GM23248 (cell line): ENCODE measurements at regions not wholly inside any gene's neighbourhood (a gene's known extent, or its start where the extent isn't known, plus 50 kb on each side); places are given as distances from the start of the nearest gene placed in this dataset.

Source experiments
- DNase-seq: peaks from one replicate; pipeline ENCODE4 v3.0.0-alpha.2; 2015
- H2AFZ ChIP-seq: fragments of 200-600 bp; sonication (generic); 2 replicates; pipeline ENCODE4 v1.6.1; 2016; ENCODE audit warnings: antibody characterized with exemption
- H3F3A ChIP-seq: fragments of 200-600 bp; sonication (generic); 2 replicates; pipeline ENCODE4 v1.6.1; 2016; ENCODE audit warnings: mild to moderate bottlenecking, antibody characterized with exemption, mixed run types; ENCODE audit not compliant: insufficient read depth
- H3K27ac ChIP-seq: fragments of 200-600 bp; sonication (generic); 2 replicates; pipeline ENCODE4 v1.5.1; 2016; ENCODE audit warnings: mild to moderate bottlenecking
- H3K27me3 ChIP-seq: fragments of 200-600 bp; sonication (generic); replicated peaks from 2 replicates; pipeline ENCODE4 v1.6.1; 2016; ENCODE audit warnings: mild to moderate bottlenecking; ENCODE audit not compliant: insufficient read depth
- H3K36me3 ChIP-seq: fragments of 200-600 bp; sonication (generic); 2 replicates; pipeline ENCODE4 v1.6.1; 2016; ENCODE audit warnings: low read depth, mild to moderate bottlenecking
- H3K4me1 ChIP-seq: fragments of 200-600 bp; sonication (generic); 2 replicates; pipeline ENCODE4 v1.6.1; 2016; ENCODE audit warnings: mild to moderate bottlenecking; ENCODE audit not compliant: insufficient read depth
- H3K4me2 ChIP-seq: fragments of 200-600 bp; sonication (generic); one replicate; pipeline ENCODE4 v1.6.1; 2016; ENCODE audit warnings: mild to moderate bottlenecking; ENCODE audit not compliant: unreplicated experiment
- H3K4me3 ChIP-seq: fragments of 200-600 bp; sonication (generic); 2 replicates; pipeline ENCODE4 v1.5.1; 2016; ENCODE audit warnings: mild to moderate bottlenecking
- H3K79me2 ChIP-seq: fragments of 200-600 bp; sonication (generic); 2 replicates; pipeline ENCODE4 v1.6.1; 2016; ENCODE audit warnings: mild to moderate bottlenecking; ENCODE audit not compliant: insufficient read depth
- H3K9ac ChIP-seq: fragments of 200-600 bp; sonication (generic); 2 replicates; pipeline ENCODE4 v1.6.1; 2016; ENCODE audit warnings: mild to moderate bottlenecking
- H3K9me2 ChIP-seq: fragments of 200-600 bp; sonication (generic); 2 replicates; pipeline ENCODE4 v1.6.1; 2016; ENCODE audit warnings: mixed run types, mild to moderate bottlenecking, moderate library complexity; ENCODE audit not compliant: insufficient read depth
- H3K9me3 ChIP-seq: fragments of 200-600 bp; sonication (generic); one replicate; pipeline ENCODE4 v1.6.1; 2017; ENCODE audit warnings: low read depth
- H4K20me1 ChIP-seq: fragments of 200-600 bp; sonication (generic); 2 replicates; pipeline ENCODE4 v1.6.0; 2016; ENCODE audit not compliant: insufficient read depth
- EZH2 ChIP-seq: fragments of 200-600 bp; sonication (generic); IDR thresholded peaks from 2 replicates; pipeline ENCODE4 v1.6.1; 2018; ENCODE audit warnings: antibody characterized with exemption, mild to moderate bottlenecking; ENCODE audit not compliant: insufficient read depth, poor library complexity, severe bottlenecking
- EZH2phosphoT487 ChIP-seq: fragments of 200-600 bp; sonication (generic); IDR thresholded peaks from 2 replicates; pipeline ENCODE4 v1.6.1; 2018; ENCODE audit warnings: antibody characterized with exemption, moderate library complexity, mild to moderate bottlenecking, low read depth; ENCODE audit not compliant: insufficient read depth
- WGBS, 2 experiments: methylation state at CpG; one replicate each; pipeline ENCODE4 v1.1.6; 2015 to 2017; ENCODE audit warnings: low lambda C conversion rate in 2 of 2, low coverage in 1 of 2; ENCODE audit errors: missing lambda C conversion rate in 2 of 2; 5-methylcytosine and 5-hydroxymethylcytosine counted together
- in situ Hi-C: fragments of 300-500 bp; cut with MboI; formaldehyde crosslinking; loops from 2 replicates; pipeline ENCODE4 v1.15.0; 2020

DNA sequence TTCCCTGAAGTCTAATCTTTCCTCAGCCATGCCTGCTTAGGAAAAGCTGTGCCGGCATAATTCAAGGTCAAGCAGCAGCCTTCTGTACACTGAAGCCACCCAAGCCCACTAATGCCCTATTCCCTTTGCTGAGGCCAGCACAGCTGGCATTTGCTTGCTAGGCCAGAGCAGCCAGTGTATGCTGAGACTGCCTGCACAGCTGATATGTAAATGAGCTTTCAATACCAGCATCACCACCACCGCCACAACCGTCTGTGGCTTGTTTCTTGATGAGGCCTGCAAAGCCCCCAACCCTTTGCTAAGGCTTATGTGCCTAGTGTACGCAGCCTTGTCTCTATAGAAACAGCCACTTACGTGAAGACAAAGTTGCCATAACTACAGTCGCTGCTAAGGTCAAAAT lies 56.3 kb upstream of the TNRC6B start:
- Histone ChIP-seq H3K9me2 (no peaks in the 10 kb centered on the region), H2AFZ (no peak overlapping the region), H3K36me3 (no peaks in the 10 kb centered on the region), H3K9ac (no peak overlapping the region), H3K4me2 (no peak overlapping the region), H3K79me2 (no peaks in the 10 kb centered on the region), H3K4me1 (no peaks in the 10 kb centered on the region), H3K9me3 (no peaks in the 10 kb centered on the region), H3K27ac (no peak overlapping the region), H3K4me3 (no peak overlapping the region), H4K20me1 (no peaks in the 10 kb centered on the region), H3F3A (no peaks in the 10 kb centered on the region), H3K27me3 (no peaks in the 10 kb centered on the region)
- TF ChIP-seq EZH2phosphoT487 (no peak), EZH2 (no peak)
- WGBS, 2 experiments, result 93 to 96% methylated on average over 6 of the region's 6 CpGs
- DNase-seq, result no peak
- in situ Hi-C loops, result no loop called here

DNA sequence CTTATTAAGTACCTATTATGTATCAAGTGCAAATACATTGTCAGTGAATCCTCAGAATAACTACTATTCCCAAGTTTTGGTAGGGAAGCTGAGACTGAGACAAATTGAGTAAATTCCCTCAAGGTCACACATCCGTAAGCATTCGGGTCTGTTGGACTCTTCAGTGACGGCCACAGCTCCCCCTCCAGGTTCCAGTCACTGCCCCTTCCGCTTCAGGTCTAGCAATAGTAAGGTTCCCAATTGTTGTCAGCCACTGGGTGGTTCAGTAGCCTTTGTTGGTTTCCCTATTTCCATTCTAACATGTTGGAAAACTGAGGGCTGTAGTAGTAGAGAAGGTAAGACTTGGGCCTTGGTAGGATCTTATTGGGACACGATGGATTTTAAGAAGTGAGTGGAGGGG lies 54.9 kb upstream of the TNRC6B start:
- Histone ChIP-seq H2AFZ (no peak overlapping the region), H3K36me3 (no peaks in the 10 kb centered on the region), H3K9me3 (no peaks in the 10 kb centered on the region), H3K9ac (no peak overlapping the region), H3K4me2 (no peak overlapping the region), H3K27ac (no peak overlapping the region), H3F3A (no peaks in the 10 kb centered on the region), H3K27me3 (no peaks in the 10 kb centered on the region), H4K20me1 (no peaks in the 10 kb centered on the region), H3K4me3 (no peak overlapping the region), H3K9me2 (no peaks in the 10 kb centered on the region), H3K79me2 (no peaks in the 10 kb centered on the region), H3K4me1 (no peaks in the 10 kb centered on the region)
- in situ Hi-C loops, result no loop called here
- 92 to 94% methylated on average over 5 of the region's 5 CpGs for WGBS, 2 experiments
- DNase-seq, result no peak
- TF ChIP-seq EZH2phosphoT487 (no peak), EZH2 (no peak)

DNA sequence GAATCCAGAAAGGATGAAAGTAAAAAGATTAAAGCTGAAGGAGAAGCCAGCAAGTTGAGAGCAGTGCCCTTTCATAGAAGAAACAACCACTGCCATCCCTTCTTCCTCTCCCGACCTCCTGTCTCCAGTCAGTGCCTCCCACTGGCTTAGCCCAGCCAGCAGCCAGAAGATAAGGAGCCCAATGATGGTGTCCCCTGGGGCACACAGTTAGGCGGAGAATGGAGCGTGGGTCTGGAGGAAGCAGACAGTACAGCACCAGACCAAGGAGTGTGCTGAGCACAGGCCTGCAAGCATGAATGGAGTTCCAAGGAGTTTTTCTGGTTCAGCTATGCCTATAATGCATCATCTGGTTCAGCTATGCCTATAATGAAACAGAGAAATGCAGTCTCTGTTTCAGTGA lies 54.3 kb upstream of the TNRC6B start:
- Histone ChIP-seq H3K9me3 (no peaks in the 10 kb centered on the region), H3K4me3 (no peak overlapping the region), H3K27me3 (no peaks in the 10 kb centered on the region), H3F3A (no peaks in the 10 kb centered on the region), H3K4me2 (no peak overlapping the region), H3K9ac (no peak overlapping the region), H3K4me1 (no peaks in the 10 kb centered on the region), H3K36me3 (0 out of 2 replicates have a peak, but pooled peaks cover 3% of the 10 kb centered on the region), H3K79me2 (no peaks in the 10 kb centered on the region), H2AFZ (no peak overlapping the region), H3K9me2 (no peaks in the 10 kb centered on the region), H4K20me1 (no peaks in the 10 kb centered on the region), H3K27ac (no peak overlapping the region)
- TF ChIP-seq EZH2phosphoT487 (no peak), EZH2 (no peak)
- no peak for DNase-seq
- in situ Hi-C loops, result no loop called here
- 85 to 87% methylated on average over 3 of the region's 3 CpGs for WGBS, 2 experiments
